Ovary (tissue), 7 donors: ENCODE measurements at regions not wholly inside any gene's neighbourhood (a gene's known extent, or its start where the extent isn't known, plus 50 kb on each side); places are given as distances from the start of the nearest gene placed in this dataset.

Experiments used
- DNase-seq, 5 donors: peaks; one replicate each; pipeline ENCODE4 v3.0.0-alpha.2; 2019 to 2020
- H3K27ac ChIP-seq, 2 donors: fragments of 200-600 bp; one replicate each; pipeline versions ENCODE4 v1.5.1 to v1.8.0; 2019 to 2022
- H3K27me3 ChIP-seq: fragments of 200-600 bp; one replicate; pipeline ENCODE4 v1.8.0; 2022
- H3K36me3 ChIP-seq: fragments of 200-600 bp; sonication (generic); one replicate; pipeline ENCODE4 v1.5.1; 2019
- H3K4me1 ChIP-seq: one replicate; pipeline ENCODE4 v1.8.1; 2013; ENCODE audit warnings: mild to moderate bottlenecking, moderate library complexity; ENCODE audit not compliant: insufficient read depth
- H3K4me3 ChIP-seq: fragments of 200-600 bp; sonication (generic); one replicate; pipeline ENCODE4 v1.5.1; 2017
- H3K9me3 ChIP-seq, 2 donors: fragments of 200-600 bp in 1 of 2; sonication (generic) in 1 of 2; one replicate each; pipeline versions ENCODE4 v1.5.1 to v1.8.1; 2013 to 2019; ENCODE audit warnings: mild to moderate bottlenecking in 1 of 2, moderate library complexity in 1 of 2
- CTCF ChIP-seq, 3 donors: fragments of 450-650 bp in 2 of 3; fragments of 200-600 bp in 1 of 3; IDR thresholded peaks; one replicate each; pipeline versions ENCODE4 v1.5.1 to v1.8.0; 2016 to 2022; ENCODE audit warnings: antibody characterized with exemption in 3 of 3, mild to moderate bottlenecking in 1 of 3
- EP300 ChIP-seq: sonication (generic); formaldehyde crosslinking; IDR thresholded peaks from one replicate; pipeline ENCODE4 v1.6.1; 2017; ENCODE audit warnings: antibody characterized with exemption
- POLR2A ChIP-seq: fragments of 450-650 bp; IDR thresholded peaks from one replicate; pipeline ENCODE4 v1.6.1; 2017; ENCODE audit warnings: antibody characterized with exemption, mild to moderate bottlenecking, moderate library complexity
- WGBS, 3 donors: extraction: QIAGEN DNeasy Blood & Tissue Kit in 1 of 3; methylation state at CpG; one replicate each; pipeline versions ENCODE4 v1.1.5 to v1.1.7; 2013 to 2017; 5-methylcytosine and 5-hydroxymethylcytosine counted together
- intact Hi-C, 4 donors: fragments of 100-400 bp; cut with DNase I; formaldehyde crosslinking; loops; one replicate each; pipeline versions ENCODE4 v1.11.0 to v1.15.1; 2022 to 2023
- donor health status: DM: no; HTN: no; CAD: no; lungs with moderate emphysema.
- donor health status: DM: no; HTN: no; CAD: no.
- donor health status: Bipolar disorder and iron deficiency.
- donor health status: DM: no; HTN: no; CAD: no.
- donor health status: DM: yes; HTN: yes; CAD: no.

DNA sequence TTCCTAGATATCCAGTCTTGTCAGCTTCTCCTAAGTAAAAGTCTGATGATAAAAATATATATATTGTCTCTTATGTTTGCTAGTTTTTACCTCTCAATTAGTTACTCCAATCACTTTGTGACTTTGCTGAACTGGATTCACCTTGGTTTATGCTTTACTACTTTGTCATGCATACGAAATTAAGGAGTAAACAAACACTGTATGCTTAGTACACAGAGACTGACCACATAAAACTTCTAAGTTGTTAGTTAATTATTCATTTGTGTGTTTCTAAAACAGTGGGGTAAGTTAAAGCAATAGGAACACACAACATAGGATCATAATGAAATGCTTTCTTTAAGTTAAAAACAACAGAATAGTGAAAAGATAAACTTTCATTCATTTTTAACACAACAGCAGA is 877.3 kb upstream of the MAP3K7 start:
- 53 to 66% (median 53%) methylated on average over 1 of the region's 1 CpG for WGBS, 3 donors

DNA sequence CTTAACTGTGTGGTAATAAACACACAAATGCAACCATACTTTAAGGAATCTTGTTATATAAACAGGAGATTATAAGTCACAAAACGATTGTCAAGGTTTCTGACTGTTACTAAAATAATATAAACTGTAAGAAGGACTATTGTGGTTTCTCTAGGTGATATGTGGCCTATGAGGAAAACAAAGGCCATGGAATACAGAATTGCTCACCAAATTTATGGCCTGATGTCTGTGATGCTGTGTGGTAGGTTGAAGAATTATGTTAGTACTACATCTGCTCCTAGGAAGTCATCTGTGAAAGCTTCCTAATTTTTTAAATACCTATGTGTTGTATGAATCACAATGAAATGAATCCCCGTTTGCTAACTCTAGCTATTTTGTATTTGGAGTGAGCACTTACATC is 875.4 kb upstream of the MAP3K7 start:
- Histone ChIP-seq H3K27ac (no peak overlapping the region), H3K4me1 (no peaks in the 10 kb centered on the region), H3K4me3 (no peak overlapping the region), H3K27me3 (no peaks in the 10 kb centered on the region), H3K36me3 (no peaks in the 10 kb centered on the region), H3K9me3 (no peaks in the 10 kb centered on the region)
- TF ChIP-seq EP300 (no peak), POLR2A (no peak), CTCF (IDR thresholded peaks at IDR 0.05) (no peak)
- DNase-seq: no peak
- intact Hi-C loops: no loop called here
- 8 to 23% (median 15%) methylated on average over 2 of the region's 2 CpGs for WGBS, 3 donors

More for the DNA sequence above, 877.3 kb upstream of the MAP3K7 start:
- no peak for TF ChIP-seq EP300
- no peak for TF ChIP-seq POLR2A
- TF ChIP-seq CTCF (IDR thresholded peaks at IDR 0.05): no peak
- DNase-seq: no peak
- Histone ChIP-seq H3K4me1 (no peaks in the 10 kb centered on the region), H3K27ac (no peak overlapping the region), H3K36me3 (no peaks in the 10 kb centered on the region), H3K27me3 (no peaks in the 10 kb centered on the region), H3K9me3 (no peaks in the 10 kb centered on the region), H3K4me3 (no peak overlapping the region)
- intact Hi-C loops: no loop called here

GRCh38 chr6:91453224-91453878 is 866.5 kb upstream of the MAP3K7 start:
- intact Hi-C loops: no loop called here
- no peak for TF ChIP-seq EP300
- TF ChIP-seq POLR2A: no peak
- no peak for TF ChIP-seq CTCF (IDR thresholded peaks at IDR 0.05)
- WGBS, 3 donors: 55 to 57% (median 56%) methylated on average over 2 of the region's 2 CpGs
- H3K27me3 ChIP-seq: no peaks in the 10 kb centered on the region
- no peaks in the 10 kb centered on the region for H3K4me1 ChIP-seq
- no peak for DNase-seq
- no peak overlapping the region for H3K27ac ChIP-seq
- H3K4me3 ChIP-seq: no peak overlapping the region
- no peaks in the 10 kb centered on the region for H3K9me3 ChIP-seq
- H3K36me3 ChIP-seq: no peaks in the 10 kb centered on the region

DNA sequence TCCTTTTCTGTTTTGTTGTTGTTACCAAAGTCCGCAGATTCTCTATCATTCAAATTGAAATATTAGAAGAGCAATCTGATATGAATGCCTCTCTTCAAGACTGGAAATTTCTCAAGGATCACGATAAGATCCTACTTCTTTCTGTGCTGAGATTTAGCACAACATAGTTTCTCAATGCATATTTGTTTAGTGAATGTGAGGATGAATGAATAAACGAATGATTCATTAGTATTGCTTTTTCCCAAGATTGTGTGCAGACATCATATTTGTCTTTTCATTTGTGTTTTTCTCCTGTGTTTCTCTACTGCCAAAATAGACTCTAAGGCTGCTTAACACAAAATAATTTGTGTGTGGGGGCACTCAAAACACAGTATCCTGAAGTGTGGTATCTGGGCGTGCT is 862.7 kb upstream of the MAP3K7 start:
- intact Hi-C loops: no loop called here
- DNase-seq: no peak
- TF ChIP-seq EP300 (no peak), CTCF (IDR thresholded peaks at IDR 0.05) (no peak), POLR2A (no peak)
- H3K9me3 ChIP-seq: no peaks in the 10 kb centered on the region
- no peak overlapping the region for H3K27ac ChIP-seq
- no peaks in the 10 kb centered on the region for H3K4me1 ChIP-seq
- no peaks in the 10 kb centered on the region for H3K36me3 ChIP-seq
- no peaks in the 10 kb centered on the region for H3K27me3 ChIP-seq
- no peak overlapping the region for H3K4me3 ChIP-seq
- WGBS, 3 donors: 41 to 51% (median 47%) methylated on average over 4 of the region's 4 CpGs
